AG10803 (cell line): ENCODE measurements at regions not wholly inside any gene's neighbourhood (a gene's known extent, or its start where the extent isn't known, plus 50 kb on each side); places are given as distances from the start of the nearest gene placed in this dataset.
A peak's percentile ranks its signal among the peaks of the same experiment; 100 is the strongest.

Experiments used
- DNase-seq: peaks from one replicate; pipeline ENCODE4 v3.0.0; 2010; ENCODE audit warnings: low read depth
- H3K4me3 ChIP-seq: 2 replicates; pipeline ENCODE4 v1.5.1; 2011; ENCODE audit warnings: mild to moderate bottlenecking, low read length, control low read depth
- TF ChIP-seq, protein P1 (sequence below): conservative IDR thresholded peaks from 2 replicates; pipeline ENCODE4 v1.5.1; 2011; ENCODE audit warnings: mild to moderate bottlenecking, low read length, control low read depth, inconsistent platforms

DNA sequence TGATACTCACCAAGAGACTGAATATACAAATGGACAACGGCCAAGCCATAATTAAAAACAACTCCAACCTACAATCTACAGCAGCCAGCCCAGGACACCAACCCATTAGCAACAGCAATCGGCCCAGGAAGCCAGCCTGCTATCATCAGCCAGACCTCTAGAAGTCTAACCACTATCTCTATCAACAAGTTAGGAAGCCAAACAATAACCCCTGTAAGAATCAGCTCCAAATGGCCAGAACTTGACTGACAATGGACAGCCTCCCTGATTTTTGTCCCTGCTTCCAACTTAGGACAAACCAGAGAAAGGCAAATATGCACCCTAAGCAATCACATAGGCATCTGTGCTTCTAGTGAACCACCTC is 511.8 kb upstream of the JARID2 start:
- H3K4me3 ChIP-seq: no peak overlapping the region
- TF ChIP-seq, protein P1, sequence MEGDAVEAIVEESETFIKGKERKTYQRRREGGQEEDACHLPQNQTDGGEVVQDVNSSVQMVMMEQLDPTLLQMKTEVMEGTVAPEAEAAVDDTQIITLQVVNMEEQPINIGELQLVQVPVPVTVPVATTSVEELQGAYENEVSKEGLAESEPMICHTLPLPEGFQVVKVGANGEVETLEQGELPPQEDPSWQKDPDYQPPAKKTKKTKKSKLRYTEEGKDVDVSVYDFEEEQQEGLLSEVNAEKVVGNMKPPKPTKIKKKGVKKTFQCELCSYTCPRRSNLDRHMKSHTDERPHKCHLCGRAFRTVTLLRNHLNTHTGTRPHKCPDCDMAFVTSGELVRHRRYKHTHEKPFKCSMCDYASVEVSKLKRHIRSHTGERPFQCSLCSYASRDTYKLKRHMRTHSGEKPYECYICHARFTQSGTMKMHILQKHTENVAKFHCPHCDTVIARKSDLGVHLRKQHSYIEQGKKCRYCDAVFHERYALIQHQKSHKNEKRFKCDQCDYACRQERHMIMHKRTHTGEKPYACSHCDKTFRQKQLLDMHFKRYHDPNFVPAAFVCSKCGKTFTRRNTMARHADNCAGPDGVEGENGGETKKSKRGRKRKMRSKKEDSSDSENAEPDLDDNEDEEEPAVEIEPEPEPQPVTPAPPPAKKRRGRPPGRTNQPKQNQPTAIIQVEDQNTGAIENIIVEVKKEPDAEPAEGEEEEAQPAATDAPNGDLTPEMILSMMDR: no peak
- DNase-seq: no peak

DNA sequence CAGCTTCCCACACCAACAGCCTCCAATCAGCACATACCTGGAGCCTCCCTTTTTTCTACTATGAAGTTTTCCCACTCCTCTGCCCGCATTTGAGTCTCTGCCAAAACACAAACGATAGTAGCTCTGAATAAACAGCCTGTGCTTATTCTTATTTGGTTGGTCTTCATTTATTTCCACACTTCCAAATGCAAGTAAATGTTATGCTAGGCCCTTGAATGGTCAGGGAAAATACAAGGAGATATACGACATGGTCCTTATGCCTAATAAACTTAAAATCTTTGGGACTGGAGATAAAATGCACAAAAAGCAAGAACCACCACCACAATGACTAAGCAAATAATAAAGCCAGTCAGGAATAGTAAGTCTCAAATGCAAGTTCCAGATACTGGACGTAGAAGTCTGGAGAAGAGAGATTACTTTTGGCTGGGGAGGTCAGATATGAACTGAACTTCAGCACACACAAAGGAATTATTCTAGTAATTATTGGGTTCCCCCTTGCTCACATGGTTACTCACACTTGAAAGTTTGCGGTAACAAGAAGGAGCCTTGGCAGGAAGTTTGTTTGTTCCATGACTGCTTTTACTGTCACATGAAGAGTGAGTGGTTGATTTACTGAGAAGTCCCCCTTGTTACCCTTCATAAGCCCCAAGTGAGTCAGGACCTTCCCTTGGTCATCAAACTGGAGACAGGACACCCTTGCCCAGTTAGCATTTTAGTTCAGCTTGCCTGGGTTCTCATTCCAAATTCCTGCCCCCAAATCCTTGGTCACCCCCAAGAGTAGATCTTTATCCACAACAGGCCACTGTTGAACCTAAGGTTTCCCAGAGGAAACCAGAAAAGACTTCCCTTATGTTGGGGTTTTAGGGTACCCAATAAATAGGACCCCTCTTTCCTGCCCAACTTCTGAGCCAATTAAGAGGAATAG is 511.2 kb upstream of the JARID2 start:
- H3K4me3 ChIP-seq: no peak overlapping the region
- peak; percentile 83 for DNase-seq
- TF ChIP-seq, protein P1: no peak

DNA sequence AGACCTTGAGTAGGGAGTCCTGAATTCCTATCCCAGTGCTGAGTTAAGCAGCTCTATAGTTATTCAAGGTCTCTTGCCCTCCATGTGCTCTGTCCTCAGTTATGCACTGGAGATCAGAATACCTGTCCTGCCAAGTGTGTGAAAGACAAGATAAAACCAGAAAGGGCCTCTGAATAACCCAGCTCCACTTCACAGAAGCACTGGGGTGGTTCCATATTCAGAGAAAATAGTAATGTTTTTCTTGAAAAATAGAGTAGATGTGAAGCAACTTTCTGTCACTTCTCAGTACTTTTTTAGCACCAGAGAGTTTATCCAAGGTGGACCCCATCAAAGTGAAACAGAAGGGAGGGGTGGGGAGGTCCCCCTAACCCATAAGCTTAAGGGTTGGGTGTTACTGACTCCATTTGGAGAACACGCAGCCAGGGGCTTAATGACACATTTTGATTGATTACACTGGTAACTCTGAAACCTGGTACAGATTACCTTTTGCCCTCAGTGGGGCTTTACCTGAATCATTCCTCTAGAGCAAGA is 509.8 kb upstream of the JARID2 start:
- TF ChIP-seq, protein P1: no peak
- DNase-seq: no peak
- no peak overlapping the region for H3K4me3 ChIP-seq

DNA sequence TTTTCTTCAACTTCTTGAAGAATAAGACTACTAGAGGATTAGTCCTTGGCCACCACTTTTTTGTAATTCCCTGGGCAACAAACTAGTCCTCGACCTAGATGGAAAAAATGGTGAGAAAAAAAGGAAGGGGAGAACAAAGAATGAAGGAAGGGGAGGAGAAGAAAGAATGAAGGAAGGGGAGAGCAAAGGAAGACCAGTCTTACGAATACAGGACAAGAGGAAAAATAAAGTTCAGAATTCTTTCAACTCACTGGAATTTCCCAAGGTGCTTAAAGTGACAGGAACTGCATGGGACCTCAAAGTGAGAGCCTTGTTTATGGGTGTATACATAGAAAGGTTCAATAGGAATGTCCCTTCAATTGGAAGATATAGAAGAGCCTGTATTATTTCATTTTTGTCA is 509.3 kb upstream of the JARID2 start:
- DNase-seq: no peak
- TF ChIP-seq, protein P1: no peak
- H3K4me3 ChIP-seq: no peak overlapping the region

DNA sequence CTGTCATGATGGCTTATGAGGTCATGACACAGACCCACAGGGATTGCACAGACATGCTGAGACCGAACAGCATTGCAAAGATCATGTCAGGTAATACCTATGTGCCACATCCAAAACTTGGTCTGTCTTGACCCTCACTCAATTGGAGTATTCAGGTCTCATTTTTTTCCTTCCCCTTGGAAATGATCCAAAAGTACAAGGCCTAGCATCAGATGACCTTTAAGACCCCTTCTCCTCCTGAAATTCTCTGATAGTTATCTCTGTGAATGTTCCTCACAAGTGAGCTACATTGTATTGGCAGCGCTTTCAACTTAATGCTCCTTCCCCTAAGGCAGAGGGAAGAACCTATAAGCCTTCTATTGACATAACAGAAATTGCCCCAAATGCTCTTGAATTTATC is 507.4 kb upstream of the JARID2 start:
- DNase-seq: no peak
- TF ChIP-seq, protein P1: no peak
- H3K4me3 ChIP-seq: no peak overlapping the region

DNA sequence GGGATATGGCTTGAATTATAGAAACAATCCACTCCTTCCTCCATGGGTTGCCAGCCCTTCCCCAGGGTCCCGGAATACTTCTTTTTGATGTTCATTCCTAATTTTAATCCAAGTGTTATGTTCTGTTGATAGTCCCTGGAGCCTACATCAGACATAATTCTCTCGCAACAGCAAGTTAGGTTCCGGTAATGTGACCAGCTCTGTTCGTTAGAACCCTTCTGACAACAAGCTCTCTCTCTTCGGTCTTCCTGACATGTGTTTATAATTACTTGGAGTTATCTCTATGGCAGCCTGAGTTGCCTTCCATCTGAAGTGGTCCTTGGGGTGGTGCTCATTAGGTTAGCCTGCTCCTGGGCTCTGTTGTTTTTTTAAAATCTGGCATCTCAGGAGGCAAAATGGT is 506.9 kb upstream of the JARID2 start:
- no peak overlapping the region for H3K4me3 ChIP-seq
- TF ChIP-seq, protein P1: no peak
- DNase-seq: no peak

DNA sequence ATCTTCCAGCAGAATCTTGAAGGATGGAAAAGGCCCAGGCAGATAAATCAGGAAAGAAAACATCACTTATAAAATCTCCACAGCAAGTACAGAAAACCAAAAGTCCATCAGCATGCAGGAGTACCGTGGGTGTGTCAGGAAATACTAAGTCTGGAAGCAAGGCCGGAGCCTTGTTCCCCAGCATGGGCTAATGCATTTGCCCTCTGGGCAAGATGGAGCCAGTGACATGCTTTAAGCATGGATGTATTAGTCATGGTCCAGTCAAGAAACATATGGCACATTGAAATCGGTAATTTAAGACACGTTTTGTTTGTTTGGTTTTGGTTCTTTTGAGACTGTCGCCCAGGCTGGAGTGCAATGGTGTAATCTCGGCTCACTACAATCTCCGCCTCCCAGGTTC is 506.0 kb upstream of the JARID2 start:
- DNase-seq: no peak
- TF ChIP-seq, protein P1: no peak

More for the DNA sequence above, 506.0 kb upstream of the JARID2 start:
- H3K4me3 ChIP-seq: no peak overlapping the region
